ENCODE measurements at regions not wholly inside any gene's neighbourhood (a gene's known extent, or its start where the extent isn't known, plus 50 kb on each side); places are given as distances from the start of the nearest gene placed in this dataset.

GRCh38 chr14:104450811-104451401 is 128.7 kb upstream of the C14orf180 start:
- Mint-ChIP-seq H3K4me1 (no peaks in the 10 kb centered on the region), H3K27me3 (peaks cover 15 to 53% (median 27%) of the 10 kb centered on the region in 5 donors), H3K9me3 (peaks cover 2 to 17% (median 13%) of the 10 kb centered on the region in 9 donors), H3K4me3 (no peak overlapping the region), H3K36me3 (peaks cover 2 to 15% (median 9%) of the 10 kb centered on the region in 3 donors), H3K27ac (no peak overlapping the region)
- ATAC-seq: no peak
- POLR2A ChIA-PET: no interaction called here
- DNase-seq: peak in 1 of 10 donors; percentile 12

DNA sequence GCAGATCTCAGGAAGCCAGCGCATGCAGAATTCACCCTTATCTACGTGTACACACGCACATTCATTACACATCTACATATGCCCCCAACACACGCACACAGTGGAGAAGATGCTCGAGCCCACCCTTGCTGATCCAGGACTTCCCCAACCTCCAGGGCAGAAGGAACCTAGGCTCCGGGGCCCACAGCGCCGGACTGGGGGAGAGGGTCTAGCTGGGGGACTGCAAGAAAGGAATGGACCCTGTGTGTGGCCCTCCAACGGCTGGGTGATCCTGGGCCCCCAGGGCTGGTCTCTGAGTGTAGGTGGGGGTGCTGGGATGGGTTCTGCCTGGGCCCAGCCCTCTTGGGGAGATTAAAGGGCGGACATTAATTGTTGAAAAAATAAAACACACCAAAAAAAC is 128.1 kb upstream of the C14orf180 start:
- H3K27me3 Mint-ChIP-seq: peaks cover 15 to 59% (median 30%) of the 10 kb centered on the region in 5 donors
- no peak overlapping the region for H3K27ac Mint-ChIP-seq
- peaks cover 2 to 17% (median 13%) of the 10 kb centered on the region in 9 donors for H3K9me3 Mint-ChIP-seq
- DNase-seq (peak in 1 of 10 donors; percentile 6), ATAC-seq (no peak)
- H3K36me3 Mint-ChIP-seq: peaks cover 2 to 15% (median 9%) of the 10 kb centered on the region in 3 donors
- no peak overlapping the region for H3K4me3 Mint-ChIP-seq
- POLR2A ChIA-PET: no interaction called here
- H3K4me1 Mint-ChIP-seq: no peaks in the 10 kb centered on the region

DNA sequence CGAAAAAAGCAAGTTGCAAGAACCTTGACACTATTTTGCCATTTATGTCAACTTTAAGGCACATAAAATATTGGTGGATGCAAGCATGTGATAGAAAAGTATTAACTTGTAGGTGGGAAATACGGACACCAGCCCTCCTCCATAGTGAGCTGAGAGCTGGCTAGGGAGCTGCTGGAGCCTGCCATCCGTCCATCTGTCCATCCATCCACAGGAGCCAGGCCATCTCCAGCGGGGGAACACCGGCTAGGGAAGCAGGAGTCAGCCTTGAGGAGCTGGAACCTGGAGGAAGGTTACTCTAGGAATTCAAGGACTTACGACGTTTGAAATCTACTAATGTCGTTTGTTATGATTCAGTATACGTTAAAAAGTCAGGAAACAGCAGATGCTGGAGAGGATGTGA is 120.7 kb upstream of the C14orf180 start:
- ATAC-seq (no peak), DNase-seq (no peak)
- H3K27me3 Mint-ChIP-seq: peaks cover 33 to 63% (median 46%) of the 10 kb centered on the region in 5 donors
- POLR2A ChIA-PET: no interaction called here
- H3K4me3 Mint-ChIP-seq: no peak overlapping the region
- no peak overlapping the region for H3K27ac Mint-ChIP-seq
- H3K36me3 Mint-ChIP-seq: peaks cover 0 to 8% (median 4%) of the 10 kb centered on the region in 3 donors
- peaks cover 8 to 16% (median 14%) of the 10 kb centered on the region in 4 donors for H3K4me1 Mint-ChIP-seq
- no peaks in the 10 kb centered on the region for H3K9me3 Mint-ChIP-seq

- Mint-ChIP-seq H3K4me1 (peaks cover 12 to 16% (median 14%) of the 10 kb centered on the region in 4 donors), H3K27me3 (peaks cover 39 to 75% (median 56%) of the 10 kb centered on the region in 5 donors), H3K4me3 (peak overlapping the region; percentile 7 to 80 (median 68)), H3K9me3 (no peaks in the 10 kb centered on the region), H3K27ac (peak overlapping the region in 4 of 10 donors; percentile 12 to 71 (median 30)), H3K36me3 (peaks cover 0 to 8% (median 4%) of the 10 kb centered on the region in 3 donors)
- DNase-seq: no peak
- POLR2A ChIA-PET: no interaction called here
- peak in 1 of 2 donors; percentile 18 for ATAC-seq
These were observed 118.5 kb upstream of the C14orf180 start for GRCh38 chr14:104460791-104461651.

GRCh38 chr14:104461676-104462449 is 117.7 kb upstream of the C14orf180 start:
- H3K9me3 Mint-ChIP-seq: no peaks in the 10 kb centered on the region
- H3K4me3 Mint-ChIP-seq: peak overlapping the region in 9 of 10 donors; percentile 12 to 79 (median 40)
- DNase-seq (peak in 1 of 10 donors; percentile 62), ATAC-seq (peak in 1 of 2 donors; percentile 45)
- POLR2A ChIA-PET: no interaction called here
- peak overlapping the region in 1 of 10 donors; percentile 46 for H3K27ac Mint-ChIP-seq
- H3K36me3 Mint-ChIP-seq: peaks cover 0 to 8% (median 4%) of the 10 kb centered on the region in 3 donors
- H3K4me1 Mint-ChIP-seq: peaks cover 12 to 16% (median 14%) of the 10 kb centered on the region in 4 donors
- H3K27me3 Mint-ChIP-seq: peaks cover 37 to 67% (median 53%) of the 10 kb centered on the region in 5 donors

DNA sequence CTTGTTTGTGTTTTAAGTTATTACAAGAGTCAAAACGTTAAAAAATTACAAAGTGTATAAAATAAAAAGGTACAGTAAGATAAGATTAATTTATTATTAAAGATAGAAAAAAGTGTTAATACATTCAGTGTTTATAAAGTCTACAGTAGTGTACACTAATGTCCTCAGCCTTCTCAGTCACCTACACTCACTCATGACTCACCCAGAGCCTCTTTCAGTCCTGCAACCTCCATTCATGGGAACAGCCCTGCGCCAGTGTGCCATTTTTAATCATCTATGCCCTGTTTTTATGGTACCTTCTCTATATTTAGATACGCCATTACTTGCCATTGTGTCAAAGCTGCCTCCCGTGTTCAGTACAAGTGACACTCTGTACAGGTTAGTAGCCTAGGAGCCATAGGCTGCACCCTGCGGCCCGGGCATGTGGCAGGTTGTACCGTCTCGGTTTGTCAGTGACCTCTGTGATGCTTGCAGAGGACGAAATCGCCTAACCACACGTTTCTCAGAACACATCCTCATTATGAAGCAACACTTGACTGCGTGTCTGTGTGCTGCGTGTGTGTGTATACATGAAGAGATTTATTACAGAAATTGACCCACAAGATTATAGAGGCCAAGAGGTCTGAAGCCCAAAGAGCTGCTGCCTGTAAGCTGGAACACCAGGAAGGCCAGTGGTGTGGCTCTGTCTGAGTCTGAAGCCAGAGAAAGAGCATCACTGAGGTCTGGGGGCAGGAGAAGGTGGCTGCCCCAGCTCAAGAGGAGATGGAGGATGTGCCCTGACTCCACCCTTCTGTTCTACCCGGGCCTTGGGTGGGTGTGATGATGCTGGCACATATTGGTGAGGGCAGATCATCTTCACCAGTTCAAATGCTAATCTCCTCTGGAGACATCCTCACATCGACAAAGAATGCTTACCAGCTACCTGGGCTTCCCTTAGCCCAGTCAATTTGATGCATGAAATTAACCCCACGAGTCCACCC is 116.6 kb upstream of the C14orf180 start:
- POLR2A ChIA-PET: no interaction called here
- ATAC-seq (no peak), DNase-seq (no peak)
- peaks cover 12 to 16% (median 14%) of the 10 kb centered on the region in 4 donors for H3K4me1 Mint-ChIP-seq
- peaks cover 0 to 8% (median 4%) of the 10 kb centered on the region in 3 donors for H3K36me3 Mint-ChIP-seq
- peak overlapping the region in 6 of 10 donors; percentile 0 to 62 (median 20) for H3K4me3 Mint-ChIP-seq
- H3K9me3 Mint-ChIP-seq: no peaks in the 10 kb centered on the region
- peak overlapping the region in 2 of 10 donors; percentile 18 to 66 for H3K27ac Mint-ChIP-seq
- H3K27me3 Mint-ChIP-seq: peaks cover 34 to 67% (median 53%) of the 10 kb centered on the region in 5 donors

DNA sequence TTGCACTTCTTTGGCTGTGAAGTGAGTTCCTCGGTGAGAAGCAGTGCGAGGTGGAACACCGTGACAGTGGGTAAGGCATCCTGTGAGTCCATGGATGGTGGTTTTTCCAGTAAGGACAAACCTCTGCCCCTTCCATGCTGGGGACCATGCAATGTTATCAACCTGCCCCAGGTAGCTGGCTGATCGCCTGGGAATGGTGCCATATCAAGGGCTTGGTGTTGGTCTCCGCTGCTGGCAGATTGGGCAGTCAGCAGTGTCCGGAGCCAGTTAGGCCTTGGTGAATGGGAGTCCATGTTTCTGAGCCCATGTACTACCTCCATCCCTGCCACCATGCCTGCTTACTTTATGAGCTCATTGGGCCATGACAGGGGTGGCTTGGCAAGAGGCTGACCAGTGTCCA is 114.7 kb upstream of the C14orf180 start:
- Mint-ChIP-seq H3K4me3 (no peak overlapping the region), H3K27ac (no peak overlapping the region), H3K9me3 (no peaks in the 10 kb centered on the region), H3K4me1 (peaks cover 12 to 16% (median 14%) of the 10 kb centered on the region in 4 donors), H3K36me3 (peaks cover 0 to 8% (median 4%) of the 10 kb centered on the region in 3 donors), H3K27me3 (peaks cover 25 to 51% (median 39%) of the 10 kb centered on the region in 5 donors)
- POLR2A ChIA-PET: no interaction called here
- ATAC-seq: no peak
- DNase-seq: no peak

DNA sequence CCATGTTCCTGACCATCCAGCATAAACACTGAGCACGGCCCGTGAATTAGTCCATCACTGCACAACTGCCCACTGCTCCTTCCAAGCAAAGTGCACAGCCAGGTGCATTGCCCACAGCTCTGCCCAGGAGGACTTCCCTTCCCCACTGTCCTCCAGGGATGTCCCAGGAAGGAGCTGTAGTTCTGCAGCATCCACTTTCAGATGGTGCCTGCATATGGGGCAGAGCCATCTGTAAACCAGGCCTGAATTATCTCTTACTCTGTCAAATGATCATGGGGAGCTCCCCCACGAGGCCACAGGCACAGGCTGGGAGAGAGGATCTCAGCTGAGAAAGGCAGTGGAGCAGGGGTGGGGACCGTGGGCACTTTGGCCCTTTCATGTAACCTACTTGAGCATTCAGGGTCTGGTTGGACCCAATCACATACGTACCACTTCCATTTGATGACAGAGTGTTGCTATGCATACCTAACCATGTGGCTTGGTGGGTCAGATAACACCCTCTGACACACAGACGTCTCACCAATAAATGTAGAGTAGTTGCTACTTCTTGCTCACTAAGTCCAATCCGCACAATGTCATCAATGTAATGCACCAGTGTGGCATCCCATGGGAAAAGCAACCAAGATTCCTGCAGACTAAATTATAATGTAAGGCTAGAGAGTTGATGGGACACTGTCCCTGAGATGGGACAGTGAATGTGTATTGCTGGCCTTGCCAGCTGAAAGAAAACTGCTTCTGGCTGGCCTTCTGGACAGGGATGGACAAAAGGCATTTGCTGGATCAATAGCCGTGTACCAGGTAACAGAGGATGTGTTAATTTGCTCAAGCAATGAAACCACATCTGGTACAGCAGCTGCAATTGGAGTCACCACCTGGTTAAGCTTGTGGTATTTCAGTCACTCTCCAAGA is 113.8 kb upstream of the C14orf180 start:
- DNase-seq (no peak), ATAC-seq (no peak)
- no peak overlapping the region for H3K27ac Mint-ChIP-seq
- H3K36me3 Mint-ChIP-seq: peaks cover 0 to 4% (median 2%) of the 10 kb centered on the region in 3 donors
- H3K4me1 Mint-ChIP-seq: peaks cover 7 to 11% (median 8%) of the 10 kb centered on the region in 4 donors
- H3K27me3 Mint-ChIP-seq: peaks cover 18 to 43% (median 31%) of the 10 kb centered on the region in 5 donors
- POLR2A ChIA-PET: no interaction called here
- H3K9me3 Mint-ChIP-seq: no peaks in the 10 kb centered on the region
- no peak overlapping the region for H3K4me3 Mint-ChIP-seq

DNA sequence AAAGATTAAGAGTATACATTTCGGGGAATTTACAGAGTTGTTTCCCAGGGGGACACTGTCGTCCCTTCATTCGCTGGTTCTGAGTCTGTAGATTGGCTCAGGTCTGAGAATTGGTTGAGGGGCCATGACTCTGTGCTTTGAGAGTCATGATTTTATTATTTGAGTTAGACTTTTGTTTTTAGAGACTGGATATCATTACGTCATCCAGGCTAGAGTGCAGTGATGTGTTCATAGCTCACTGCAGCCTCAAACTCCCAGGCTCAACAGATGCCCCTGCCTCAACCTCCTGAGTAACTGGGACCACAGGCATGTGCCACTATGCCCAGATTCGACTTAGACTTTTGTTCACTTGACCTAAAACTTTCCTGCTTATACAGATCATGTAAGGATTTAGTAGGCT is 112.3 kb upstream of the C14orf180 start:
- DNase-seq: no peak
- ATAC-seq: no peak
- no peak overlapping the region for H3K27ac Mint-ChIP-seq
- no peaks in the 10 kb centered on the region for H3K36me3 Mint-ChIP-seq
- POLR2A ChIA-PET: interaction anchor here (0.7 kb wide), 1 partner anchor 19 kb away, joined by 3 read pairs; no protein-coding TSS in a partner anchor
- peaks cover 0 to 10% (median 3%) of the 10 kb centered on the region in 4 donors for H3K4me1 Mint-ChIP-seq
- peaks cover 16 to 46% (median 30%) of the 10 kb centered on the region in 5 donors for H3K27me3 Mint-ChIP-seq
- no peaks in the 10 kb centered on the region for H3K9me3 Mint-ChIP-seq
- no peak overlapping the region for H3K4me3 Mint-ChIP-seq

GRCh38 chr14:104467641-104468040 is 111.9 kb upstream of the C14orf180 start:
- Mint-ChIP-seq H3K9me3 (no peaks in the 10 kb centered on the region), H3K27me3 (peaks cover 15 to 46% (median 29%) of the 10 kb centered on the region in 5 donors), H3K36me3 (no peaks in the 10 kb centered on the region), H3K4me3 (no peak overlapping the region), H3K4me1 (peaks cover 0 to 10% (median 2%) of the 10 kb centered on the region in 4 donors), H3K27ac (no peak overlapping the region)
- no peak for ATAC-seq
- DNase-seq: no peak
- POLR2A ChIA-PET: interaction anchor here (0.7 kb wide), 1 partner anchor 18 kb away, joined by 3 read pairs; no protein-coding TSS in a partner anchor

DNA sequence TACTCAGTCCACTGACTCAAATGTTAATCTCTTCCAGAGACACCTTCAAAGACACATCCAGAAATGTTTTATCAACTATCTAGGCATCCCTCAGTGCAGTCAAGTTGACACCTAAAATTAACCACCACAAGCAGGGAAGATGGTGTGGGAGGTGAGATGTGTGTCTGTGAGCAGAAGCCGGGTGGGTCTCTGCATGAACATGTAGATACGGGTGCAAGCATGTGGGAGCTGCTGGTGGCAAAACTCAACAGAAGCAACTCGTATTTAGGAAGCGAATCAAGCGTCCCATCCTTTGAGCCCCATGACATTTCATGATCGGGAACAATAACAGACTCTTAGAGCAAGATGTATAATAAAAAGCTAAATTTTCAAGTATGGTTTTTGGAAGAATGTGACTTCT is 110.0 kb upstream of the C14orf180 start:
- POLR2A ChIA-PET: no interaction called here
- ATAC-seq: no peak
- H3K9me3 Mint-ChIP-seq: no peaks in the 10 kb centered on the region
- no peak overlapping the region for H3K4me3 Mint-ChIP-seq
- H3K36me3 Mint-ChIP-seq: no peaks in the 10 kb centered on the region
- H3K27ac Mint-ChIP-seq: no peak overlapping the region
- DNase-seq: no peak
- H3K4me1 Mint-ChIP-seq: peaks cover 0 to 10% (median 0%) of the 10 kb centered on the region in 4 donors
- H3K27me3 Mint-ChIP-seq: peaks cover 6 to 38% (median 15%) of the 10 kb centered on the region in 5 donors

Measured in naive thymus-derived CD8-positive, alpha-beta T cell (primary cell).